OCI-M2 (cell line): ENCODE measurements at regions not wholly inside any gene's neighbourhood (a gene's known extent, or its start where the extent isn't known, plus 50 kb on each side); places are given as distances from the start of the nearest gene placed in this dataset.
"Not testable (repeated sequence)": the region's sequence is repeated elsewhere in the genome, so short reads cannot be mapped to it uniquely, and the experiment has no call there.

Experiments
- DNase-seq: peaks from one replicate; lab custom pipeline; 2025; ENCODE audit not compliant: unreplicated experiment; lab: John Stamatoyannopoulos, UW

GRCh38 chr5:99763021-99763774, 772.0 kb upstream of the FAM174A start:
- no peak for DNase-seq

- no peak for DNase-seq
Observed at GRCh38 chr5:99747342-99747741, 787.8 kb upstream of the FAM174A start.

GRCh38 chr5:99733146-99733545, 802.0 kb upstream of the FAM174A start:
- DNase-seq, result not testable (repeated sequence)

- not testable (repeated sequence) for DNase-seq
Observed at GRCh38 chr5:99730653-99731052, 801.8 kb upstream of the CHD1 start.

GRCh38 chr5:99724732-99725290, 796.0 kb upstream of the CHD1 start:
- DNase-seq, result no peak

GRCh38 chr5:99721506-99721905, 792.7 kb upstream of the CHD1 start:
- DNase-seq, result no peak

GRCh38 chr5:99715921-99716320, 787.1 kb upstream of the CHD1 start:
- DNase-seq, result no peak

- no peak for DNase-seq
Observed at GRCh38 chr5:99706160-99706559, 777.4 kb upstream of the CHD1 start.

GRCh38 chr5:99702565-99702964, 773.8 kb upstream of the CHD1 start:
- DNase-seq, result no peak

GRCh38 chr5:99694884-99695283, 766.1 kb upstream of the CHD1 start:
- DNase-seq, result no peak

- DNase-seq, result no peak
Observed at GRCh38 chr5:99686538-99686937, 757.7 kb upstream of the CHD1 start.

GRCh38 chr5:99675974-99676373, 747.2 kb upstream of the CHD1 start:
- DNase-seq, result no peak

- DNase-seq, result no peak
Observed at GRCh38 chr5:99674101-99674500, 745.3 kb upstream of the CHD1 start.

- no peak for DNase-seq
Observed at GRCh38 chr5:99664972-99665371, 736.2 kb upstream of the CHD1 start.

GRCh38 chr5:99651298-99651697, 722.5 kb upstream of the CHD1 start:
- no peak for DNase-seq

- DNase-seq, result no peak
Observed at GRCh38 chr5:99646011-99646647, 717.3 kb upstream of the CHD1 start.

GRCh38 chr5:99644822-99645221, 716.0 kb upstream of the CHD1 start:
- DNase-seq, result no peak

GRCh38 chr5:99640646-99641045, 711.8 kb upstream of the CHD1 start:
- DNase-seq, result no peak

GRCh38 chr5:99639905-99640304, 711.1 kb upstream of the CHD1 start:
- no peak for DNase-seq

- DNase-seq, result no peak
Observed at GRCh38 chr5:99636663-99637062, 707.9 kb upstream of the CHD1 start.

- DNase-seq, result no peak
Observed at GRCh38 chr5:99621772-99622681, 693.2 kb upstream of the CHD1 start.
